Fibroblast of lung (primary cell): ENCODE measurements at regions not wholly inside any gene's neighbourhood (a gene's known extent, or its start where the extent isn't known, plus 50 kb on each side); places are given as distances from the start of the nearest gene placed in this dataset.

Source experiments
- DNase-seq, 2 donors: peaks; one replicate each; pipeline versions ENCODE4 v3.0.0 to v3.0.0-alpha.2; 2010; ENCODE audit warnings: low read depth in 2 of 2
- H2AFZ ChIP-seq: 2 replicates; pipeline ENCODE4 v1.5.1; 2012; ENCODE audit warnings: low read length, control low read depth, inconsistent platforms
- H3K27ac ChIP-seq: 2 replicates; pipeline ENCODE4 v1.5.1; 2011; ENCODE audit warnings: low read length, control low read depth; ENCODE audit not compliant: insufficient read depth
- H3K27me3 ChIP-seq: 2 replicates; pipeline ENCODE4 v1.5.1; 2011; ENCODE audit warnings: mild to moderate bottlenecking, low read length; ENCODE audit not compliant: control insufficient read depth, insufficient read depth
- H3K36me3 ChIP-seq: 2 replicates; pipeline ENCODE4 v1.5.1; 2011; ENCODE audit warnings: low read length; ENCODE audit not compliant: control insufficient read depth, insufficient read depth
- H3K4me1 ChIP-seq: 2 replicates; pipeline ENCODE4 v1.5.1; 2011; ENCODE audit warnings: low read length; ENCODE audit not compliant: control insufficient read depth, insufficient read depth; ENCODE audit errors: extremely low read depth
- H3K4me2 ChIP-seq: 2 replicates; pipeline ENCODE4 v1.5.1; 2011; ENCODE audit warnings: low read length, control low read depth; ENCODE audit not compliant: insufficient read depth; ENCODE audit errors: extremely low read depth
- H3K4me3 ChIP-seq, 4 experiments: fragments of 200-600 bp in 1 of 4; sonication (generic) in 1 of 4; replicated peaks in 1 of 4; 2 replicates each; pipeline ENCODE4 v1.5.1; 2011 to 2016; ENCODE audit warnings: low read length in 4 of 4, low read depth in 3 of 4, mild to moderate bottlenecking in 3 of 4, control low read depth in 2 of 4, inconsistent platforms in 1 of 4, mixed read lengths in 1 of 4; ENCODE audit not compliant: insufficient read depth in 1 of 4; ENCODE audit errors: control extremely low read depth in 1 of 4
- H3K79me2 ChIP-seq: 2 replicates; pipeline ENCODE4 v1.5.1; 2012; ENCODE audit warnings: mild to moderate bottlenecking, low read length, inconsistent platforms; ENCODE audit not compliant: control insufficient read depth, insufficient read depth
- H3K9ac ChIP-seq: 2 replicates; pipeline ENCODE4 v1.5.1; 2011; ENCODE audit warnings: mild to moderate bottlenecking, low read length, control low read depth; ENCODE audit not compliant: insufficient read depth
- H3K9me3 ChIP-seq: 2 replicates; pipeline ENCODE4 v1.5.1; 2012; ENCODE audit warnings: low read depth, low read length; ENCODE audit not compliant: control insufficient read depth, insufficient read depth
- H4K20me1 ChIP-seq: 2 replicates; pipeline ENCODE4 v1.5.1; 2011; ENCODE audit warnings: low read length; ENCODE audit not compliant: control insufficient read depth, insufficient read depth; ENCODE audit errors: extremely low read depth
- EZH2 ChIP-seq: IDR thresholded peaks from 2 replicates; pipeline ENCODE4 v1.5.1; 2012; ENCODE audit warnings: low read length, control low read depth, mild to moderate bottlenecking; ENCODE audit errors: missing control alignments
- TF ChIP-seq, protein P1 (sequence below), 2 donors: IDR thresholded peaks in 1 of 2; conservative IDR thresholded peaks in 1 of 2; 1 replicate in 1 of 2; 2 replicates in 1 of 2; pipeline ENCODE4 v1.5.1; 2011 to 2012; ENCODE audit warnings: low read length in 2 of 2, control low read depth in 1 of 2, inconsistent platforms in 1 of 2, low read depth in 1 of 2, mild to moderate bottlenecking in 1 of 2

DNA sequence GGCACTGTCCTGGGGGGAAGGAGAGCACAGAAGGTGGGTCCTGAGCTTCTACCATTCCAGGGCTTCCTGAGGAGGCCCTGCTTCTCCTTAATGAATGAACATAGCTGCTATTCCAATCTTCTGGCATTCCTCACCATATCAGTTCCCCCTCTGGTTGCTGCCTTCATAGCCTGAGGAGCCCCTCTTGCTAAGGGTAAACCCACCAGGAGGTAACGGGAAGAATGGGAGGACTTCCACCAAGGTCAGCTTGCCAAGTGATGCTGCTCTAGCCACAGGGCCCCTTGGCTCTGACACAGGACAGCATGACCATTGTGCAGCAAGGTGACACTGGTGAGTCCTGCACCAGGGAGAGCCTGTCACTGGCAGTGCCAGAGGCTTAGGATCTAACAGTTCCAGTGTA lies 1022.5 kb downstream of the TBC1D22A start:
- no peak overlapping the region for H2AFZ ChIP-seq
- no peak for TF ChIP-seq EZH2
- TF ChIP-seq, protein P1, sequence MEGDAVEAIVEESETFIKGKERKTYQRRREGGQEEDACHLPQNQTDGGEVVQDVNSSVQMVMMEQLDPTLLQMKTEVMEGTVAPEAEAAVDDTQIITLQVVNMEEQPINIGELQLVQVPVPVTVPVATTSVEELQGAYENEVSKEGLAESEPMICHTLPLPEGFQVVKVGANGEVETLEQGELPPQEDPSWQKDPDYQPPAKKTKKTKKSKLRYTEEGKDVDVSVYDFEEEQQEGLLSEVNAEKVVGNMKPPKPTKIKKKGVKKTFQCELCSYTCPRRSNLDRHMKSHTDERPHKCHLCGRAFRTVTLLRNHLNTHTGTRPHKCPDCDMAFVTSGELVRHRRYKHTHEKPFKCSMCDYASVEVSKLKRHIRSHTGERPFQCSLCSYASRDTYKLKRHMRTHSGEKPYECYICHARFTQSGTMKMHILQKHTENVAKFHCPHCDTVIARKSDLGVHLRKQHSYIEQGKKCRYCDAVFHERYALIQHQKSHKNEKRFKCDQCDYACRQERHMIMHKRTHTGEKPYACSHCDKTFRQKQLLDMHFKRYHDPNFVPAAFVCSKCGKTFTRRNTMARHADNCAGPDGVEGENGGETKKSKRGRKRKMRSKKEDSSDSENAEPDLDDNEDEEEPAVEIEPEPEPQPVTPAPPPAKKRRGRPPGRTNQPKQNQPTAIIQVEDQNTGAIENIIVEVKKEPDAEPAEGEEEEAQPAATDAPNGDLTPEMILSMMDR (conservative IDR thresholded peaks at IDR 0.05 in 1 of 2, IDR thresholded peaks at IDR 0.05 in 1 of 2; ENCODE audit: low read depth in 1 of 2, low read length in 2 of 2) = no peak
- H3K27ac ChIP-seq = no peak overlapping the region
- no peaks in the 10 kb centered on the region for H4K20me1 ChIP-seq
- no peak for DNase-seq
- no peaks in the 10 kb centered on the region for H3K27me3 ChIP-seq
- no peak overlapping the region for H3K9ac ChIP-seq
- peaks cover 2% of the 10 kb centered on the region for H3K9me3 ChIP-seq
- H3K4me1 ChIP-seq = no peaks in the 10 kb centered on the region
- H3K4me3 ChIP-seq = no peak overlapping the region
- no peaks in the 10 kb centered on the region for H3K36me3 ChIP-seq
- H3K4me2 ChIP-seq = no peak overlapping the region
- H3K79me2 ChIP-seq = no peaks in the 10 kb centered on the region

DNA sequence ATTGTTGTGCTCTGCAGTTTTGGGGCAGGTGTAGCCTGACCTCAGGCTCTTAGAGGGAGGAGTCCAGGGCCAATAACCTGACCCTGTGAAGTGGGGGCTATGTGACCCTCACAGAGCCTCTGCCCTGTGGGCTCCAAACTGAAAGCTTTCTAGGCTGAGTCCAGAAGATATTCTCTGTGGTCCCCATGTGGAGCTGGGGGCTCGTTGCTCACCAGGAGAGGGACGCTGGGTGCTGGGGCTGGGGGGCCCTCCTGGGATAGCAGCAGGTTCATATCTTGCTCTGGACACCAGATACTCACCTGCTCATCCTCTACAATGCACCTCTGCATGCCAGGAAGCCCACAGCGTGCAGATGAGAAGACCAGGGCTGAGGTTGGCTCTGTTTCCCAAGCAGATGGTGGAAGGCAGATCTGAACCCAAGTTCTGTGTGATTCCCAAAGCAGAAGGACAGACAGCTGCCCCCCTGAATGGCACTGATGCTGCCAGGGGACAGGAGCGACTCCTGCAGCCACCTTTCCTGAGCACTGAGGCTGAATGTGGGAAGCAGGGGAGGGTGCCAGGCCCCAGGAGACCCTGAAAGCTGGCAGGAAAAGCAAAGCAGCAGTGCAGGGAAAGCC lies 1022.0 kb downstream of the TBC1D22A start:
- no peaks in the 10 kb centered on the region for H4K20me1 ChIP-seq
- no peak overlapping the region for H2AFZ ChIP-seq
- H3K4me2 ChIP-seq = no peak overlapping the region
- H3K9ac ChIP-seq = no peak overlapping the region
- H3K36me3 ChIP-seq = no peaks in the 10 kb centered on the region
- no peaks in the 10 kb centered on the region for H3K27me3 ChIP-seq
- peaks cover 2% of the 10 kb centered on the region for H3K9me3 ChIP-seq
- H3K79me2 ChIP-seq = no peaks in the 10 kb centered on the region
- TF ChIP-seq, protein P1 (conservative IDR thresholded peaks at IDR 0.05 in 1 of 2, IDR thresholded peaks at IDR 0.05 in 1 of 2; ENCODE audit: low read depth in 1 of 2, low read length in 2 of 2) = no peak
- TF ChIP-seq EZH2 = no peak
- no peak overlapping the region for H3K4me3 ChIP-seq
- no peak for DNase-seq
- no peaks in the 10 kb centered on the region for H3K4me1 ChIP-seq
- H3K27ac ChIP-seq = no peak overlapping the region

DNA sequence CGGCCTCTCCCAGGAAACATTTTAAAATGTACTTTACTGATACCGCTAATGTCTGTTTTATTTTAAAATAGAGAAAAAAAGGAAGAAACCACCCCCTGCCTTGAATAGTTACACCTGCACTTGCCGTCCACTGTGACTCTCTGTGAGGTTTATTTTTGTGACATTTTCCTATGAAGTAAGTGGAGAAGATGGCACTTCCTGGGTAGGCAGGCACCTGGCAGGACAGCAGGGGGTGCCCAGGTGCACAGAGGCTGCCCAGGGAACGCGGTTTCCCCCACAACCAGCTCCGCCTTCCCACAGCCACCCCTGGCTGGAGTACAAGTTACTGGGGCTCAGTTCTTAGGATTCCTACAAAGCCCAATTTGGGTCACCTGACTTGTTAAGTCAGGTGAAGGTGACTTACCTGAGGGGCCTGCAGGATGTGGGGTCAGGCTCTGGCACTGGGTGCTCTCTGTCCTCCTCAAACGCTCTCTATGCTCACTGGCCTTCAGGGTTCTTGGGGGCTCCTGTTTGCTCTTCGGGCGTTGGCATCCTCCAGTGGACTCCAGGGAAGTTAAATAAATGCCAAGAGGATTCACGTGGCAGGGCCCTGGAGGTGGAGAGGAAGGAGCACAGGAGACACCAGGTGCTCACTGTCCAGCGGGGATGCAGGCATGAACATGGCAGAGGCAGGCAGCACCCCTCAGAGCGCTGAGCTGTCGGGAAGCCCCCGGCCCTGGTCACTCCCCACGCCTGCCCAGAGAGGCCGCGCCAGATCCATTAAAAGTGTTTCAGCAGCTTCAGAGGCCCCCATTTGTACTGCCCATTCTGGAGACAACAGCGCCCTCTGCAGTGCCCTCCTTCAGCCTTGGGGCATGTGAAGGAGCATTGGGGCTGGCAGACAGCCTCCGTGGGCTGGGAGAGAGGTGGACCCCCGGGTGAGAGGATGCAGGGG lies 1021.2 kb downstream of the TBC1D22A start:
- peaks cover 2% of the 10 kb centered on the region for H3K9me3 ChIP-seq
- no peak overlapping the region for H3K4me3 ChIP-seq
- no peaks in the 10 kb centered on the region for H4K20me1 ChIP-seq
- H3K4me2 ChIP-seq = no peak overlapping the region
- H3K27me3 ChIP-seq = no peaks in the 10 kb centered on the region
- H3K36me3 ChIP-seq = no peaks in the 10 kb centered on the region
- no peak for DNase-seq
- no peaks in the 10 kb centered on the region for H3K4me1 ChIP-seq
- no peak overlapping the region for H3K27ac ChIP-seq
- H3K79me2 ChIP-seq = no peaks in the 10 kb centered on the region
- no peak overlapping the region for H3K9ac ChIP-seq
- H2AFZ ChIP-seq = no peak overlapping the region
- TF ChIP-seq, protein P1 (conservative IDR thresholded peaks at IDR 0.05 in 1 of 2, IDR thresholded peaks at IDR 0.05 in 1 of 2; ENCODE audit: low read depth in 1 of 2, low read length in 2 of 2) = no peak
- TF ChIP-seq EZH2 = no peak
